ENCODE measurements at regions not wholly inside any gene's neighbourhood (a gene's known extent, or its start where the extent isn't known, plus 50 kb on each side); places are given as distances from the start of the nearest gene placed in this dataset.
"Not testable (repeated sequence)": the region's sequence is repeated elsewhere in the genome, so short reads cannot be mapped to it uniquely, and the experiment has no call there.

GRCh38 chr4:110367156-110367555 lies 108.8 kb upstream of the ENPEP start:
- intact Hi-C loops (cut with DNase I) = no loop called here
- ATAC-seq = no peak
- DNase-seq (ENCODE audit: low spot score) = no peak

- DNase-seq (ENCODE audit: low spot score) = no peak
- intact Hi-C loops (cut with DNase I) = no loop called here
- ATAC-seq = no peak
These were observed 110.2 kb upstream of the ENPEP start for GRCh38 chr4:110365761-110366160.

- intact Hi-C loops (cut with DNase I) = no loop called here
- DNase-seq (ENCODE audit: low spot score) (no peak), ATAC-seq (peak; percentile 97)
These were observed 110.9 kb upstream of the ENPEP start for GRCh38 chr4:110364911-110365520.

- intact Hi-C loops (cut with DNase I) = no loop called here
- no peak for ATAC-seq
These were observed 114.0 kb upstream of the ENPEP start for GRCh38 chr4:110361921-110362320.

GRCh38 chr4:110359076-110359475 lies 116.9 kb upstream of the ENPEP start:
- ATAC-seq (no peak), DNase-seq (ENCODE audit: low spot score) (no peak)
- intact Hi-C loops (cut with DNase I) = no loop called here

More at GRCh38 chr4:110361921-110362320, 114.0 kb upstream of the ENPEP start:
- DNase-seq (ENCODE audit: low spot score) = no peak

- DNase-seq (ENCODE audit: low spot score) (no peak), ATAC-seq (no peak)
- intact Hi-C loops (cut with DNase I) = no loop called here
These were observed 118.4 kb upstream of the ENPEP start for GRCh38 chr4:110357521-110357920.

- ATAC-seq (no peak), DNase-seq (ENCODE audit: low spot score) (no peak)
- intact Hi-C loops (cut with DNase I) = no loop called here
These were observed 121.5 kb upstream of the ENPEP start for GRCh38 chr4:110354460-110354859.

- DNase-seq (ENCODE audit: low spot score) (no peak), ATAC-seq (no peak)
- intact Hi-C loops (cut with DNase I) = no loop called here
These were observed 123.1 kb upstream of the ENPEP start for GRCh38 chr4:110352670-110353442.

- intact Hi-C loops (cut with DNase I) = no loop called here
These were observed 127.1 kb upstream of the ENPEP start for GRCh38 chr4:110348711-110349383.

GRCh38 chr4:110347805-110348204 lies 128.2 kb upstream of the ENPEP start:
- DNase-seq (ENCODE audit: low spot score) = no peak
- ATAC-seq = no peak
- intact Hi-C loops (cut with DNase I) = no loop called here

More at GRCh38 chr4:110348711-110349383, 127.1 kb upstream of the ENPEP start:
- DNase-seq (ENCODE audit: low spot score) = no peak
- no peak for ATAC-seq

GRCh38 chr4:110344165-110344564 lies 131.8 kb upstream of the ENPEP start:
- intact Hi-C loops (cut with DNase I) = no loop called here
- no peak for DNase-seq (ENCODE audit: low spot score)
- no peak for ATAC-seq

GRCh38 chr4:110343534-110343933 lies 132.4 kb upstream of the ENPEP start:
- no peak for ATAC-seq
- intact Hi-C loops (cut with DNase I) = no loop called here

GRCh38 chr4:110341118-110341517 lies 134.8 kb upstream of the ENPEP start:
- ATAC-seq; DNase-seq (ENCODE audit: low spot score); intact Hi-C loops (cut with DNase I): not testable (repeated sequence)

More at GRCh38 chr4:110343534-110343933, 132.4 kb upstream of the ENPEP start:
- DNase-seq (ENCODE audit: low spot score) = no peak

GRCh38 chr4:110335399-110335798 lies 137.0 kb upstream of the ELOVL6 start:
- DNase-seq (ENCODE audit: low spot score) (no peak), ATAC-seq (no peak)
- intact Hi-C loops (cut with DNase I) = no loop called here

- ATAC-seq = peak; percentile 67
- no peak for DNase-seq (ENCODE audit: low spot score)
- intact Hi-C loops (cut with DNase I) = no loop called here
These were observed 134.1 kb upstream of the ELOVL6 start for GRCh38 chr4:110332483-110332882.

GRCh38 chr4:110326426-110326825 lies 128.0 kb upstream of the ELOVL6 start:
- DNase-seq (ENCODE audit: low spot score); ATAC-seq; intact Hi-C loops (cut with DNase I): not testable (repeated sequence)

- intact Hi-C loops (cut with DNase I) = no loop called here
These were observed 112.4 kb upstream of the ELOVL6 start for GRCh38 chr4:110310795-110311194.

GRCh38 chr4:110309675-110310074 lies 111.3 kb upstream of the ELOVL6 start:
- intact Hi-C loops (cut with DNase I) = no loop called here
- ATAC-seq = no peak
- no peak for DNase-seq (ENCODE audit: low spot score)

More at GRCh38 chr4:110310795-110311194, 112.4 kb upstream of the ELOVL6 start:
- DNase-seq (ENCODE audit: low spot score) (no peak), ATAC-seq (no peak)

GRCh38 chr4:110306303-110306702 lies 107.9 kb upstream of the ELOVL6 start:
- ATAC-seq = no peak
- DNase-seq (ENCODE audit: low spot score) = no peak
- intact Hi-C loops (cut with DNase I) = no loop called here

GRCh38 chr4:110305455-110305854 lies 107.0 kb upstream of the ELOVL6 start:
- ATAC-seq (no peak), DNase-seq (ENCODE audit: low spot score) (no peak)
- intact Hi-C loops (cut with DNase I) = no loop called here
